HT-29 (cell line): ENCODE measurements at regions not wholly inside any gene's neighbourhood (a gene's known extent, or its start where the extent isn't known, plus 50 kb on each side); places are given as distances from the start of the nearest gene placed in this dataset.
A peak's percentile ranks its signal among the peaks of the same experiment; 100 is the strongest.
"Not testable (repeated sequence)": the region's sequence is repeated elsewhere in the genome, so short reads cannot be mapped to it uniquely, and the experiment has no call there.

Experiments used
- DNase-seq: peaks from one replicate; pipeline ENCODE4 v3.0.0-alpha.2; 2015; ENCODE audit warnings: low spot score

- DNase-seq = no peak
Observed at GRCh38 chr1:212495766-212496494, 63.2 kb downstream of the NENF start.

DNA sequence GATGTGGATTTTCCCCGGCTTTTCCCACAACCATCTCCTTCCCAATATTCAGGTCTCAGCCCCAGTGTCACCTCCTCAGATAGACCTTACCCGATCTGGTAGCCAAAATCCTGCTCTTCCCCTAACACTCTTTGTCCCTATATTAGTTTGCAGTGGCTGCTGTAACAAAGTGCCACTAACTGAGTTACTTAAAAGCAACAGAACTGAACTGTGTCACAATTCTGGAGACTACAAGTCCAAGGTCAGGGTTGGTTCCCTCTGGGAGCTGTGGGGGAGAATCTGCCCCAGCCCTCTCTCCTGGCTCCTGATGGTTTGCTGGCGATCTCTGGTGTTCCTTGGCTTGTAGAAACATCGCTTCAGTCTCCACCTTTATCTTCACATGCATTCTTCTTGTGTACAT is 64.0 kb downstream of the NENF start:
- no peak for DNase-seq

GRCh38 chr1:212497553-212497952 is 64.8 kb downstream of the NENF start:
- no peak for DNase-seq

GRCh38 chr1:212498283-212499040 is 65.7 kb downstream of the NENF start:
- no peak for DNase-seq

- no peak for DNase-seq
Observed at GRCh38 chr1:212500351-212500750, 67.6 kb downstream of the NENF start.

- DNase-seq = no peak
Observed at GRCh38 chr1:212500983-212501382, 68.3 kb downstream of the NENF start.

- DNase-seq = no peak
Observed at GRCh38 chr1:212503714-212504113, 71.0 kb downstream of the NENF start.

- DNase-seq = no peak
Observed at GRCh38 chr1:212504171-212504803, 71.6 kb downstream of the NENF start.

GRCh38 chr1:212506666-212507065 is 73.9 kb downstream of the NENF start:
- no peak for DNase-seq

- no peak for DNase-seq
Observed at GRCh38 chr1:212507369-212507768, 74.6 kb downstream of the NENF start.

DNA sequence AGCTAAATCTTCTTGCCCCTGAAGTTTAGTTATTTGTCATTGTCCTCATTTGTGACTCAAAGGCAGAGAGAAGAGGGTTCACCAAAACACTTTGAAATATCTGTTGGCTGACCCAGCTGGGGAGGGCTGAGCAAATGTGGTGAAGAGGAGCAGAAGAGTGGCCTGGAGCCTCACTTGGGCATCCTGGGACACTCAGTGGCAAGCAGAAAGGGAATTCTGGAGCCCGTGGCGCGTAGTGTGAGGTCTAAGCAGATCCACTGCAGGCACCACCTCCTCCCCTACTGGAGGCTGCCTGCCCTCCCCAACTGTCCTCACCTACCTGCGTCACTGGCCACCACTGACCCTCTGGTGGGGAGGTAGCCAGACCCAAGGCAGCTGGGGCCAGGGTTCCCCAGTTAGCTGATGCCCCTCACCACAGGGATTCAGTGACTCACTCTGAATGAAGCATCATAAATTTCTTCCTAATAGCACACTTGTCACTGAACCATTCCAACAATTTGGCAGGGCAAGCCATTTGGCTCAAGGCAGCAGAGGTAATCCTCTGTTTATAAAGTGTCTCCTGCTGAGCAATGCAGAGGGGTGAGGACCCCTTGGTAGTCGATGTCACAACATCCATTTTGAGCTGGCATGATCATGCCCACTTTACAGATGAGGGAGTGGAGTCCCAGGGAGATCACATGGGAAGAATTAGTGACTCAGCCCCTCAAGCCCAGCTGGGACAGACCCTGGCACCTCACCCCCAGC is 80.3 kb downstream of the NENF start:
- DNase-seq = no peak

GRCh38 chr1:212513586-212513985 is 80.9 kb downstream of the NENF start:
- no peak for DNase-seq

DNA sequence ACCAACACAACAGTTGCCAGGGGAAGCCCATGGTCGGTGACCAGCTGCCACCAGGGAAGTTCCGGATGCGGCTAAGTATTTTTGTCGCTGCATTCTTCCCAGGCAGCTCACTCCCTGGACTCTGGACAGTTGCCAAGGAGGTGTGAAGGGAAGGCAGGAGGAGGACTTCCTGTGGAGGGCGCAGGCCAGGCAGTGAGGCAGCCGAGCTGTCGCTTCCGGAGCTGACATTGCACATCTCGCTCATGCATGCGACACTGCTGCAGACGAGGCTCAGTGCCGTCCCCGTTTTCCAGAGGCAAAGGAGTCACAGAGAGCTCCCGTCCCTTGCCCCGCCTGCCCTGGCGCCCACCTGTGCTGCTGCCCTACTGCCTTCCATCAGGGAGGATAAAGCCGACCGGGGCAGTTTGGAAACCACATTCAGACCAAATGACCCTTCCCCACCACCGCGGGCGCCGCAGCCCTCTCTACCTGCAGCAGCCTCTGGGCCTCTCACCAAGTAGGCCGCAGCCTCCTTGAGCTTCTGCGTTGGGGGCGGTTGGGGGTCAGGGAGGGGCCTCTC is 81.4 kb downstream of the NENF start:
- peak; percentile 89 for DNase-seq

DNA sequence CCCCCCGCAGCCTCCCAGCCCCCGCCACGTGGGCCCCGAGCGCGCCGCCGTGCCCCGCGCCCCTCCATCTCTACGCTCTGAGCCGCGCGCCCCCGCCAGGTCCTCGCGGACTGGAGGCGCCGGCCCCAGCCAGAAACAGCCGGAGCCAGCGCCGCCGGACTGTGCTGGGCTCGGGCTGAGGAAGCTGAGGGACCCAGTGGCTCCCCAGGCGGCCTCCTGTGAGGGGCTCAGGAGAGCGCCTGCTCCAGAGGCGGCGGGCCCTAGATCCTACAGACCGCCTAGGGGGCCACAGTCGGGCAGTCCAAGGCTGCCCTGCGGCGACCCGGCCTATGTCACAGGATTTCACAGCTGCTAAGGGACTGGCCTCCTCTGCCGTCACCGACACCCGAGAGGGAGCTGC is 82.1 kb downstream of the NENF start:
- no peak for DNase-seq

DNA sequence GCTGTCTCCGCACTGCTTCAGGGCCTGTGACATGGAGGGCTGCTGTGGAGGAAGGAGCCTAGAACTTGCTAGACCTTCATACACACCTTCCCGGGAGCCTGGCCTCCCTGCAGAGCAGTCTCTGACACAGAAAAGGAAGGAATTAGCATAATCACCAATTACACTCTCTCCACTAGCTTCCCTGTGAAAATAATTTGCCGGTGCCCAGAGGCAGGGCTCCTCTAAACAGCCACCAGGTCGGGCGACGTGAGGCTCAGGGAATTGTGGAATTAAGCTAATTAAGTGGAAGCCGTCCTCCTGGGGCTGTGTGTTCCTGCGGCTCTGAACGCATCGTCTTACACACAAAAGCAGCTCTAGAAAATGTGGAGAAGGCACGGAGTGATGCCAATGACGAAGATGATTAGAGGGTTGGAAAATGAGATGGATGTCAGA is 82.6 kb downstream of the NENF start:
- no peak for DNase-seq

DNA sequence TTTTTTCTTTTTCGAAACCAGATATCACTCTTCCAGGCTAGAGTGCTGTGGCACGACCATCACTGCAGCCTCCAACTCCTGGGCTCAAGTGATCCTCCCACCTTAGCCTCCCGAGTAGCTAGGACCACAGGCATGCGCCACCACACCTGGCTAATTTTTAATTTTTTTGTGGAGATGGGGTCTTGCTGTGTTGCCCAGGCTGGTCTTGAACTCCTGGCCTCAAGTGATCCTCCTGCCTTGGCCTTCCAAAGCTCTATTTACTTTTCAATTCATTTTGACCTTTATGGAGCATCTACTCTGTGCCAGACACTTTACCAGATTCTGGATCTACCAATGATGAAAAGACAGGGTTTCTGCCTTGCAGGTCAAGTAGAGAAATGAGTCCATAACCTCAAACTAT is 83.3 kb downstream of the NENF start:
- not testable (repeated sequence) for DNase-seq

DNA sequence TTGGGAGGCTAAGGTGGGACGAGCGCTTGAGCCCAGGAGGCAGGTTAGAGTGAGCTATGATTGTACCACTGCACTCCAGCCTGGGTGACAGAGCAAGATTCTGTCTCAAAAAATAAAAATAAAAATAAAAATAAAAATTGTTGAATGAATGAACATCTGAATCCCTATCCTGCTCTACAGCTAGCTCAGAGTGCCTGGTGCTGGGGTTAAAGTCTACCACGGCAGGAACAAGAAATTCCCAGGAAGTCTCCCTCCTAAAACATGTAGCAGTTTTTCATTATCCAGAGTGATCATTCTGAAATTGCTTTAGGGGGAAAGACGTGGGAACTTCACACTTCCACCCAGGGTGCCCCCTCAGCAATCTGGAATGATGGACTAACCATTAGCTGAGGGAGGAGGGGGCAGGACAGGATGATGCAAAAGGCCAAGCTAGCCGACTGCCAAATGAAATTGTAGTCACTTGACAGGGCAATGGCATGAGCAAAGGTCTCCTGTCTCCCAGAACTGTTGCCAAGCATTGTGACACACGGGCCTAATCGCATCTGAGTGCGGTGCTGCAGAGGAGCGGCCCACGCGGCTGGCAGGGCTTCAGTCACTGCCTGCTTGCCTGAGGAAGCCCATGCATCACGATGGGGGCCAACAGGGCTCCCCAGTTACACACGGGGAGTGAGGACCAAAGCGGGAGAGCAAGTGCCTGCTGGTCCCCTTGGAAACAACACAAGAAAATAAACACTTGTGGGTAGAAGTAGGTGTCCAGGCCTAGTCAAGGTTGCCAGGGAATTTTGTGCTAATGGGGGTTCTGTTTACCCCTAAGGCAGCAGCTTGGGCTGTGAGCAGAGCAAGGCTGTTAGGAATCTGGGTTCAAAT is 85.7 kb downstream of the NENF start:
- DNase-seq = peak; percentile 72

- DNase-seq = no peak
Observed at GRCh38 chr1:212519131-212519530, 86.4 kb downstream of the NENF start.

DNA sequence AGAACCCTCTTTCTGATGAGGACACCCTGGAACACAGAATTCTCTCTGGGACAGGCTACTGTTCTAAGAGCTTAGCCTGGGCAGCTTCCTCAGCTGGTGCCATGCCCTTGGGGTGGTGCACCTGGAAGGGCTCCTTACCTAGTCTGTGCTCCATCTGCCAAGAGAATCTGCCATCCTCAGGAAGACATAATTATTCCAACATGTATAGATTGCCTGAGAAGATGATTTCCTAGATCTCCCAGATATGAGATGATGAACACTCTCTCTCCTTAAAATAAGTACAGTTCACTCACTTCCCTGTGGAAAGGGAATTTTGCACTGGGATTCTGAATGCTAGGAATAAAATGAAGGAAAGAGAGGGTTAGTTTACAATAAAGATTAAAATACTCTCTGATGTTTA is 87.6 kb downstream of the NENF start:
- DNase-seq = no peak

DNA sequence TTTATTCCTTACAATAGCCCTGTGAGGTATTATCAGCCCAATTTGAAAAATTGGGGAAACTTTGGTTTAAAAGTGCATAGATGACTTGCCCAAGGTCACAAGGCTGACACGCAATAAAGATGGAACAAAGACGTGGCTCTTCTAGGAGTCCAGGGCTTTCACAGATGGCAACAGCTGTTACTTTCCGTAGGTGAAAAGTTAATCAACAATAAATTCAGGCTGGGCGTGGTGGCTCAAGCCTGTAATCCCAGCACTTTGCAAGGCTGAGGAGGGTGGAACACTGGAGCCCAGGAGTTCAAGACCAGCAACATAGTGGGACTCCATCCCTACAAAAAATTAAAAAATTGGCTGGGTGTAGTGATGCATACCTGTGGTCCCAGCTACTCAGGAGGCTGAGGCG is 87.8 kb upstream of the ATF3 start:
- no peak for DNase-seq
